ENCODE measurements at regions not wholly inside any gene's neighbourhood (a gene's known extent, or its start where the extent isn't known, plus 50 kb on each side); places are given as distances from the start of the nearest gene placed in this dataset.

DNA sequence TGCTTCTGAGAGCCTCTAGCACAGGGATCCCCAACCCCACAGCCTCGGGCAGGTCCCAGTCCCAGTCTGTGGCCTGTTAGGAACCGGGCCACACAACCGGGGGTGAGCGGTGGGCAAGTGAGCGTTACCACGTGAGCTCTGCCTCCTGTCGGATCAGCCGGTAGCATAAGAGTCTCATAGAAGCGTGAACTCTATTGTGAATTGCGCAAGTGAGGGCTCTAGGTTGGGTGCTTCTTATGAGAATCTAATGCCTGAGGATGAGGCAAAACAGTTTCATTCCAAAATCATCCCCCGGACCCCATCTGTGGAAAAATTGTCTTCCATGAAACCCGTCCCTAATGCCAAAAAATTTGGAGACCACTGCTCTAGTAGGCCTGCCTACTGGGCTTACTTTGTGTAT lies 87.0 kb upstream of the UBL3 start:
- DNase-seq: no peak
- 77 to 86% methylated on average over 12 of the region's 12 CpGs for WGBS, 2 experiments (ENCODE audit: low coverage in 1 of 2, low lambda C conversion rate in 2 of 2, missing lambda C conversion rate in 2 of 2)
- Histone ChIP-seq H3K79me2 (ENCODE audit: insufficient read depth) (no peaks in the 10 kb centered on the region), H2AFZ (no peak overlapping the region), H3K9me3 (ENCODE audit: low read depth) (no peaks in the 10 kb centered on the region), H3K27me3 (replicated peaks; ENCODE audit: insufficient read depth) (no peaks in the 10 kb centered on the region), H3K9me2 (ENCODE audit: insufficient read depth) (no peaks in the 10 kb centered on the region), H3K4me2 (ENCODE audit: unreplicated experiment) (no peak overlapping the region), H4K20me1 (ENCODE audit: insufficient read depth) (no peaks in the 10 kb centered on the region), H3K36me3 (ENCODE audit: low read depth) (no peaks in the 10 kb centered on the region), H3F3A (ENCODE audit: insufficient read depth) (no peaks in the 10 kb centered on the region), H3K27ac (no peak overlapping the region), H3K4me3 (no peak overlapping the region), H3K4me1 (ENCODE audit: insufficient read depth) (no peaks in the 10 kb centered on the region), H3K9ac (no peak overlapping the region)
- in situ Hi-C loops (cut with MboI): loop anchor here (25.0 kb wide), 1 partner anchor 175 kb away; no protein-coding TSS in a partner anchor
- TF ChIP-seq EZH2phosphoT487 (IDR thresholded peaks at IDR 0.05; ENCODE audit: insufficient read depth, low read depth) (no peak), EZH2 (IDR thresholded peaks at IDR 0.05; ENCODE audit: insufficient read depth, poor library complexity, severe bottlenecking) (no peak)

DNA sequence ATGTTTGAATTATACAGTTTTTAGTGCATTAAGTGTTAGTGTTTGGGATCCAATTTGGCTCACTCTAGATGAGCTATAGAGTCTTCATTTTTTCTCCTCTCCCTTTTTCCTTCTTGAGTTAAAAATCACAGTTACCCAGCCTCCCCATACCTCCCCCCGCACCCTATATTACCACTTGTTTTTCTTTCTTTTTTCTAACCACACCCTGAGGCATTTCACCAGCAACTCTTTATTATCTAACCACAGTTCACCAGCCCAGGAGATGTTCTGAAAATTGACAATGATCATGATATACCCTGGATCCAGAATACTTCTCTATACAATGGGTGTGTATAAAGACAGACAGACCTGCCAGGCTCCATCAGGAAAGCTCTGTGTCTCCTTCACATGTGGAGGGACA lies 86.5 kb upstream of the UBL3 start:
- Histone ChIP-seq H3K4me3 (no peak overlapping the region), H4K20me1 (ENCODE audit: insufficient read depth) (no peaks in the 10 kb centered on the region), H3K27ac (no peak overlapping the region), H3K9ac (no peak overlapping the region), H3K4me1 (ENCODE audit: insufficient read depth) (no peaks in the 10 kb centered on the region), H3K79me2 (ENCODE audit: insufficient read depth) (no peaks in the 10 kb centered on the region), H3K36me3 (ENCODE audit: low read depth) (no peaks in the 10 kb centered on the region), H3K27me3 (replicated peaks; ENCODE audit: insufficient read depth) (no peaks in the 10 kb centered on the region), H2AFZ (no peak overlapping the region), H3K4me2 (ENCODE audit: unreplicated experiment) (no peak overlapping the region), H3K9me2 (ENCODE audit: insufficient read depth) (no peaks in the 10 kb centered on the region), H3K9me3 (ENCODE audit: low read depth) (no peaks in the 10 kb centered on the region), H3F3A (ENCODE audit: insufficient read depth) (no peaks in the 10 kb centered on the region)
- DNase-seq: no peak
- in situ Hi-C loops (cut with MboI): loop anchor here (25.0 kb wide), 1 partner anchor 175 kb away; no protein-coding TSS in a partner anchor
- WGBS, 2 experiments (ENCODE audit: low coverage in 1 of 2, low lambda C conversion rate in 2 of 2, missing lambda C conversion rate in 2 of 2): 57 to 64% methylated on average over 1 of the region's 1 CpG
- no peak for TF ChIP-seq EZH2phosphoT487 (IDR thresholded peaks at IDR 0.05; ENCODE audit: insufficient read depth, low read depth)
- TF ChIP-seq EZH2 (IDR thresholded peaks at IDR 0.05; ENCODE audit: insufficient read depth, poor library complexity, severe bottlenecking): no peak

DNA sequence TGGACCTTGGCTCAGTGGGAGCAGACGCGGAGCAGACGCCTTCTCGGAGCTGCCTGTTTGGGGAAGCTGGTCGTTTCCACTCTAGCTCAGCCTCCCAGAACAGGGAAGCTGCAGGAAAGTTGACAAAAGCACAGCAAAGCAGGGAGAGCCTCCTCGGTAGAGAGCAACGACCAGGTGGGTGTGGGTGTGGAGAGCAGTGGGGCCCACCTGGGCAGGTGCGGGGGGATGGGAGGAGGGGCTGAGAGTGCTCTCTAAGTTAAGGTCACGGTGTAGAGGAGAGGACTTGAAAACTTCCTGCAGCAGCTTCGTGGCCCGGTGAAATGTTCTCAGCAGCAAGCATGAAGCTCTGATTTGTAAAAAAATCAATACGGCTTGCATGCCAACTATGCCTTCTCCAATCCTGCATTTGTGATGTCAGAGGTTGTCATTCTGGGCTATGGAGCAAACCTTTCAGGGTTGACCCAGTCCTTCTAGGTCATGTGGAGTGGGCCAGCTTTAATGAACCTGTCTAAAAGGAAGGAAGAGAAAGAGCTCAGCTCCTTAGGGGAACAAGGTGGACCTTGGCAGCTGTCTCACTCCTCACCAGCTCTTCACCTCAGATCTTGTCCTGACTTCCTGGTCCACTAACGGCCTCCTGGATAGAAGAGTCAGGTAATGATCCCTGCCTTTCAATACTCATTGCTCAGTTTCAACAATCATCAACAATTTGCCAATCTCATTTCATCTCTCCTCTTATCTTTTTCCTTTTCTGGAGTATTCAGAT lies 85.8 kb upstream of the UBL3 start:
- no peak overlapping the region for H3K9ac ChIP-seq
- H3K9me2 ChIP-seq (ENCODE audit: insufficient read depth): no peaks in the 10 kb centered on the region
- no peaks in the 10 kb centered on the region for H3K79me2 ChIP-seq (ENCODE audit: insufficient read depth)
- in situ Hi-C loops (cut with MboI): loop anchor here (25.0 kb wide), 1 partner anchor 176 kb away; no protein-coding TSS in a partner anchor
- WGBS, 2 experiments (ENCODE audit: low coverage in 1 of 2, low lambda C conversion rate in 2 of 2, missing lambda C conversion rate in 2 of 2): 45 to 47% methylated on average over 12 to 13 of the region's 13 CpGs
- H2AFZ ChIP-seq: no peak overlapping the region
- no peaks in the 10 kb centered on the region for H3K36me3 ChIP-seq (ENCODE audit: low read depth)
- H3K27me3 ChIP-seq (replicated peaks; ENCODE audit: insufficient read depth): no peaks in the 10 kb centered on the region
- no peak overlapping the region for H3K27ac ChIP-seq
- H3K4me1 ChIP-seq (ENCODE audit: insufficient read depth): no peaks in the 10 kb centered on the region
- no peaks in the 10 kb centered on the region for H3F3A ChIP-seq (ENCODE audit: insufficient read depth)
- no peaks in the 10 kb centered on the region for H3K9me3 ChIP-seq (ENCODE audit: low read depth)
- H4K20me1 ChIP-seq (ENCODE audit: insufficient read depth): no peaks in the 10 kb centered on the region
- no peak overlapping the region for H3K4me2 ChIP-seq (ENCODE audit: unreplicated experiment)
- DNase-seq: no peak
- TF ChIP-seq EZH2 (IDR thresholded peaks at IDR 0.05; ENCODE audit: insufficient read depth, poor library complexity, severe bottlenecking): no peak
- TF ChIP-seq EZH2phosphoT487 (IDR thresholded peaks at IDR 0.05; ENCODE audit: insufficient read depth, low read depth): no peak
- no peak overlapping the region for H3K4me3 ChIP-seq

DNA sequence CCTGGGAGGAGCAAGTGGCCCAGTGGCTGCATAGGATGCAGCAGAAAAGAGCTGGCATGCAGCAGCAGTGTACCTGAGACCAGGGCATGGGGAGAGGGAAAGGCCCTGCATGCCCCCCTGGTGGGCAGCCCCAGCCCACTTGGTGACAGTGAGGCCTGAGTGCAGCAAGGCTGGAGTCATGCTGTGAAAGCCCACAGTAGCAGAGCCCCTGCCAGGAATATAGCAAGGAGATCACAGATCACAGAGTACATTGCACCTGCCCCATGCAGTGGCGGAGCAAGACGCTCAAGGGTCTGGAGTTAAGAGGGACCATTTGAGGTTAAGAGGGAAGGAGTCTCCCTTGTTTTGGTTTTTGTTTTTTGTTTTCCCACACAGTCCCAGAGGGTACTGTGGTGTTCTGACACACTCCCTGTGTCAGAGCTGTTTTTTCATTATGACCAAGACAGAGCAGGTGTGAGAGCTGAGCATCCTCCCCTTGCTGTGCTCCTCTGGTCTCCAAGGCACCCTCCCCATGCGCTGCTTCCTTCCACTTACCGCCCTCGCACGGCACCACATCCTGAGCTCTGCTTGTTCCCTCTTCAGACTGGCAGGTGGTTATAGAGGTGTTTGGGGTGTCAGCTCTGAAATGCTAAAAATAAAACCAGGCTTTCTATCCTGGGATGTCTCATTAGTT lies 85.0 kb upstream of the UBL3 start:
- WGBS, 2 experiments (ENCODE audit: low coverage in 1 of 2, low lambda C conversion rate in 2 of 2, missing lambda C conversion rate in 2 of 2): 65 to 68% methylated on average over 6 of the region's 6 CpGs
- H3K9me3 ChIP-seq (ENCODE audit: low read depth): no peaks in the 10 kb centered on the region
- no peaks in the 10 kb centered on the region for H3K9me2 ChIP-seq (ENCODE audit: insufficient read depth)
- no peak overlapping the region for H3K4me2 ChIP-seq (ENCODE audit: unreplicated experiment)
- no peak overlapping the region for H3K27ac ChIP-seq
- DNase-seq: no peak
- no peaks in the 10 kb centered on the region for H4K20me1 ChIP-seq (ENCODE audit: insufficient read depth)
- H3K9ac ChIP-seq: no peak overlapping the region
- no peaks in the 10 kb centered on the region for H3K36me3 ChIP-seq (ENCODE audit: low read depth)
- no peak for TF ChIP-seq EZH2 (IDR thresholded peaks at IDR 0.05; ENCODE audit: insufficient read depth, poor library complexity, severe bottlenecking)
- TF ChIP-seq EZH2phosphoT487 (IDR thresholded peaks at IDR 0.05; ENCODE audit: insufficient read depth, low read depth): no peak
- no peaks in the 10 kb centered on the region for H3K4me1 ChIP-seq (ENCODE audit: insufficient read depth)
- no peak overlapping the region for H2AFZ ChIP-seq
- in situ Hi-C loops (cut with MboI): loop anchor here (25.0 kb wide), 1 partner anchor 177 kb away; no protein-coding TSS in a partner anchor
- H3K27me3 ChIP-seq (replicated peaks; ENCODE audit: insufficient read depth): no peaks in the 10 kb centered on the region
- H3K4me3 ChIP-seq: no peak overlapping the region
- no peaks in the 10 kb centered on the region for H3F3A ChIP-seq (ENCODE audit: insufficient read depth)
- H3K79me2 ChIP-seq (ENCODE audit: insufficient read depth): no peaks in the 10 kb centered on the region
